OCI-LY7 (cell line): ENCODE measurements at regions not wholly inside any gene's neighbourhood (a gene's known extent, or its start where the extent isn't known, plus 50 kb on each side); places are given as distances from the start of the nearest gene placed in this dataset.

Experiments
- CTCF ChIP-seq: fragments of 200-600 bp; sonication (generic); conservative IDR thresholded peaks from 2 replicates; pipeline ENCODE4 v1.5.1; 2014; ENCODE audit warnings: mild to moderate bottlenecking, antibody characterized with exemption, low read length, moderate library complexity, mixed read lengths
- EZH2phosphoT487 ChIP-seq: fragments of 200-600 bp; sonication (generic); IDR thresholded peaks from 2 replicates; pipeline ENCODE4 v1.6.1; 2018; ENCODE audit warnings: low read depth, borderline replicate concordance, mild to moderate bottlenecking, mixed run types, antibody characterized with exemption, low read length, moderate library complexity, mixed read lengths

GRCh38 chrX:35682476-35682875, 115.7 kb upstream of the MAGEB16 start:
- TF ChIP-seq CTCF (no peak), EZH2phosphoT487 (no peak)
